WTC11 (cell line): ENCODE measurements at regions not wholly inside any gene's neighbourhood (a gene's known extent, or its start where the extent isn't known, plus 50 kb on each side); places are given as distances from the start of the nearest gene placed in this dataset.

Experiments
- ATAC-seq: fragments of 200-7000 bp; cut with Tn5 transposase; 2 replicates; pipeline ENCODE4 v1.10.0; 2021; ENCODE audit warnings: mild to moderate bottlenecking, moderate library complexity
- CTCF ChIA-PET: fragments of 300-600 bp; sonication (Branson Sonifier 250); formaldehyde crosslinking; loops from one replicate; lab custom pipeline; 2021; ENCODE audit warnings: antibody characterized with exemption; lab: Charles Lee
- POLR2A ChIA-PET: fragments of 350-600 bp; sonication (Branson Sonifier 250); formaldehyde crosslinking; loops from one replicate; lab custom pipeline; 2021; ENCODE audit warnings: antibody characterized with exemption; lab: Charles Lee
- DNase-seq: peaks from one replicate; pipeline ENCODE4 v3.0.0; 2021; ENCODE audit warnings: low spot score
- H3K27ac Mint-ChIP-seq: 2 replicates; pipeline ENCODE4 v1.8.0; 2021; ENCODE audit warnings: mixed read lengths
- H3K27me3 Mint-ChIP-seq: 2 replicates; pipeline ENCODE4 v1.8.0; 2021; ENCODE audit warnings: low read depth, mild to moderate bottlenecking, moderate library complexity, mixed read lengths
- H3K36me3 Mint-ChIP-seq: 2 replicates; pipeline ENCODE4 v1.8.0; 2021; ENCODE audit warnings: mixed read lengths
- H3K4me1 Mint-ChIP-seq: 2 replicates; pipeline ENCODE4 v1.8.0; 2022; ENCODE audit warnings: mixed read lengths
- H3K4me3 Mint-ChIP-seq: 2 replicates; pipeline ENCODE4 v1.8.0; 2021; ENCODE audit warnings: mild to moderate bottlenecking, moderate library complexity, mixed read lengths
- H3K9me3 Mint-ChIP-seq: 2 replicates; pipeline ENCODE4 v1.8.0; 2021; ENCODE audit warnings: mixed read lengths
- ARID4B ChIP-seq: sonication (generic); formaldehyde crosslinking; IDR thresholded peaks from 2 replicates; pipeline ENCODE4 v1.8.0; 2023; ENCODE audit warnings: missing genetic modification reagents, mild to moderate bottlenecking, borderline replicate concordance
- ATF3 ChIP-seq: sonication (generic); formaldehyde crosslinking; conservative IDR thresholded peaks from 2 replicates; pipeline ENCODE4 v1.8.1; 2022; ENCODE audit warnings: mild to moderate bottlenecking, missing genetic modification reagents
- CBFB ChIP-seq: sonication (generic); formaldehyde crosslinking; IDR thresholded peaks from 2 replicates; pipeline ENCODE4 v1.8.1; 2022; ENCODE audit warnings: mild to moderate bottlenecking, low read depth, missing genetic modification reagents
- CDX4 ChIP-seq: fragments of 250-450 bp; sonication (Bioruptor Pico); IDR thresholded peaks from 2 replicates; pipeline ENCODE4 v1.9.0; 2021; ENCODE audit warnings: moderate library complexity, mild to moderate bottlenecking, inconsistent platforms, borderline replicate concordance
- ELF4 ChIP-seq: sonication (generic); formaldehyde crosslinking; IDR thresholded peaks from 2 replicates; pipeline ENCODE4 v1.8.1; 2022; ENCODE audit warnings: low read depth, mild to moderate bottlenecking, moderate library complexity, missing genetic modification reagents
- EMX1 ChIP-seq: fragments of 250-450 bp; sonication (Bioruptor Pico); IDR thresholded peaks from 2 replicates; pipeline ENCODE4 v1.8.0; 2021; ENCODE audit warnings: mild to moderate bottlenecking
- FOXJ3 ChIP-seq: sonication (generic); formaldehyde crosslinking; IDR thresholded peaks from 2 replicates; pipeline ENCODE4 v1.9.0; 2021; ENCODE audit warnings: missing genetic modification reagents, mild to moderate bottlenecking, borderline replicate concordance
- GABPB1 ChIP-seq: sonication (generic); formaldehyde crosslinking; IDR thresholded peaks from 2 replicates; pipeline ENCODE4 v1.8.1; 2023; ENCODE audit warnings: mild to moderate bottlenecking, missing genetic modification reagents
- MAX ChIP-seq: sonication (generic); formaldehyde crosslinking; IDR thresholded peaks from 2 replicates; pipeline ENCODE4 v1.8.0; 2022; ENCODE audit warnings: mild to moderate bottlenecking, missing genetic modification reagents
- MLX ChIP-seq: sonication (generic); formaldehyde crosslinking; IDR thresholded peaks from 2 replicates; pipeline ENCODE4 v1.8.1; 2023; ENCODE audit warnings: mild to moderate bottlenecking, missing genetic modification reagents, moderate library complexity
- MYBL2 ChIP-seq: sonication (generic); formaldehyde crosslinking; IDR thresholded peaks from 2 replicates; pipeline ENCODE4 v1.8.1; 2023; ENCODE audit warnings: mild to moderate bottlenecking, moderate library complexity, missing genetic modification reagents
- NFATC4 ChIP-seq: fragments of 250-450 bp; sonication (Bioruptor Pico); IDR thresholded peaks from 2 replicates; pipeline ENCODE4 v1.9.0; 2021; ENCODE audit warnings: mild to moderate bottlenecking
- NFE2L1 ChIP-seq: sonication (generic); formaldehyde crosslinking; IDR thresholded peaks from 2 replicates; pipeline ENCODE4 v1.8.1; 2023; ENCODE audit warnings: missing genetic modification reagents
- NR1H2 ChIP-seq: sonication (generic); formaldehyde crosslinking; IDR thresholded peaks from 2 replicates; pipeline ENCODE4 v1.9.0; 2021; ENCODE audit warnings: mild to moderate bottlenecking, moderate library complexity, missing genetic modification reagents
- PREB ChIP-seq: sonication (generic); formaldehyde crosslinking; IDR thresholded peaks from 2 replicates; pipeline ENCODE4 v1.8.1; 2022; ENCODE audit warnings: mild to moderate bottlenecking, missing genetic modification reagents, moderate library complexity, borderline replicate concordance
- SMAD4 ChIP-seq: sonication (generic); formaldehyde crosslinking; IDR thresholded peaks from 2 replicates; pipeline ENCODE4 v1.8.0; 2022; ENCODE audit warnings: mild to moderate bottlenecking, missing genetic modification reagents
- TCF7 ChIP-seq: sonication (generic); formaldehyde crosslinking; IDR thresholded peaks from 2 replicates; pipeline ENCODE4 v1.8.0; 2022; ENCODE audit warnings: mild to moderate bottlenecking, low read depth, missing genetic modification reagents, moderate library complexity
- TP53 ChIP-seq: sonication (generic); formaldehyde crosslinking; IDR thresholded peaks from 2 replicates; pipeline ENCODE4 v1.8.1; 2023; ENCODE audit warnings: mild to moderate bottlenecking, missing genetic modification reagents
- USF2 ChIP-seq: sonication (generic); formaldehyde crosslinking; IDR thresholded peaks from 2 replicates; pipeline ENCODE4 v1.8.1; 2023; ENCODE audit warnings: mild to moderate bottlenecking, missing genetic modification reagents, moderate library complexity
- ZBTB21 ChIP-seq: sonication (generic); formaldehyde crosslinking; IDR thresholded peaks from 2 replicates; pipeline ENCODE4 v1.8.1; 2023; ENCODE audit warnings: mild to moderate bottlenecking, missing genetic modification reagents, borderline replicate concordance
- ZMAT4 ChIP-seq: fragments of 250-450 bp; sonication (Bioruptor Pico); IDR thresholded peaks from 2 replicates; pipeline ENCODE4 v1.9.0; 2021; ENCODE audit warnings: mild to moderate bottlenecking
- ZNF219 ChIP-seq: sonication (generic); formaldehyde crosslinking; IDR thresholded peaks from 2 replicates; pipeline ENCODE4 v1.8.0; 2023; ENCODE audit warnings: missing genetic modification reagents, mild to moderate bottlenecking, borderline replicate concordance
- ZNF263 ChIP-seq: sonication (generic); formaldehyde crosslinking; IDR thresholded peaks from 2 replicates; pipeline ENCODE4 v1.8.1; 2022; ENCODE audit warnings: low read depth, mild to moderate bottlenecking, moderate library complexity, missing genetic modification reagents
- ZNF317 ChIP-seq: sonication (generic); formaldehyde crosslinking; IDR thresholded peaks from 2 replicates; pipeline ENCODE4 v1.8.1; 2023; ENCODE audit warnings: low read depth, mild to moderate bottlenecking, moderate library complexity, missing genetic modification reagents, borderline replicate concordance
- ZNF416 ChIP-seq: fragments of 250-450 bp; sonication (Bioruptor Pico); IDR thresholded peaks from 2 replicates; pipeline ENCODE4 v1.9.0; 2021; ENCODE audit warnings: mild to moderate bottlenecking, inconsistent platforms
- ZNF425 ChIP-seq: fragments of 250-450 bp; sonication (Bioruptor Pico); conservative IDR thresholded peaks from 2 replicates; pipeline ENCODE4 v1.9.0; 2021; ENCODE audit warnings: mild to moderate bottlenecking

- ChIA-PET POLR2A (no interaction called here), CTCF (interaction anchor here (1.5 kb wide), 1 partner anchor 62 kb away, joined by 4 read pairs; no protein-coding TSS in a partner anchor)
- H3K9me3 Mint-ChIP-seq, result peaks cover 4% of the 10 kb centered on the region; the same call in 1 of the 2 replicates
- H3K27ac Mint-ChIP-seq, result no peak overlapping the region
- no peak overlapping the region for H3K4me3 Mint-ChIP-seq
- ATAC-seq (no peak), DNase-seq (no peak)
- no peaks in the 10 kb centered on the region for H3K36me3 Mint-ChIP-seq
- no peaks in the 10 kb centered on the region; the same call in 1 of the 2 replicates for H3K27me3 Mint-ChIP-seq
- TF ChIP-seq NR1H2 (no peak), TCF7 (no peak), ARID4B (no peak), USF2 (no peak), MYBL2 (CRISPR knock-in tag) (no peak), ELF4 (no peak), GABPB1 (CRISPR knock-in tag) (no peak), PREB (CRISPR knock-in tag) (no peak), CDX4 (CRISPR knock-in tag) (no peak), ZNF263 (CRISPR knock-in tag) (no peak), CBFB (CRISPR knock-in tag) (no peak), MAX (CRISPR knock-in tag) (no peak), ZNF317 (CRISPR knock-in tag) (no peak), MLX (CRISPR knock-in tag) (no peak), ATF3 (CRISPR knock-in tag) (no peak), SMAD4 (no peak), NFATC4 (no peak), ZNF416 (CRISPR knock-in tag) (no peak)
- H3K4me1 Mint-ChIP-seq, result peaks cover 16% of the 10 kb centered on the region
Observed at GRCh38 chr5:2269656-2270055, 386.9 kb upstream of the IRX4 start.

- Mint-ChIP-seq H3K4me1 (peaks cover 16% of the 10 kb centered on the region), H3K9me3 (peaks cover 4% of the 10 kb centered on the region; the same call in 1 of the 2 replicates), H3K36me3 (no peaks in the 10 kb centered on the region), H3K4me3 (no peak overlapping the region), H3K27me3 (no peaks in the 10 kb centered on the region), H3K27ac (no peak overlapping the region)
- ChIA-PET POLR2A (no interaction called here), CTCF (no interaction called here)
- no peak for DNase-seq
- ATAC-seq, result no peak
- TF ChIP-seq NFATC4, result no peak
- TF ChIP-seq ZBTB21 (CRISPR knock-in tag), result no peak
- no peak for TF ChIP-seq ATF3 (CRISPR knock-in tag)
- no peak for TF ChIP-seq EMX1
- no peak for TF ChIP-seq CBFB (CRISPR knock-in tag)
- no peak for TF ChIP-seq ZNF219 (CRISPR knock-in tag)
- no peak for TF ChIP-seq TP53 (CRISPR knock-in tag)
- TF ChIP-seq FOXJ3 (CRISPR knock-in tag), result no peak
- TF ChIP-seq ZNF425, result no peak
- no peak for TF ChIP-seq NFE2L1
- no peak for TF ChIP-seq ZMAT4 (CRISPR knock-in tag)
Observed at GRCh38 chr5:2267991-2268390, 385.3 kb upstream of the IRX4 start.
